ENCODE measurements at regions not wholly inside any gene's neighbourhood (a gene's known extent, or its start where the extent isn't known, plus 50 kb on each side); places are given as distances from the start of the nearest gene placed in this dataset.
A peak's percentile ranks its signal among the peaks of the same experiment; 100 is the strongest.
"Not testable (repeated sequence)": the region's sequence is repeated elsewhere in the genome, so short reads cannot be mapped to it uniquely, and the experiment has no call there.

GRCh38 chr9:87781331-87781730 is 55.4 kb downstream of the CTSL start:
- no peaks in the 10 kb centered on the region for H3K9me3 Mint-ChIP-seq
- H3K27ac Mint-ChIP-seq: no peak overlapping the region
- no peaks in the 10 kb centered on the region for H3K36me3 Mint-ChIP-seq (ENCODE audit: low read depth)
- H3K4me1 Mint-ChIP-seq (ENCODE audit: low read depth): no peaks in the 10 kb centered on the region
- H3K27me3 Mint-ChIP-seq: peaks cover 3% of the 10 kb centered on the region
- no peak overlapping the region for H3K4me3 Mint-ChIP-seq
- no peak for DNase-seq

DNA sequence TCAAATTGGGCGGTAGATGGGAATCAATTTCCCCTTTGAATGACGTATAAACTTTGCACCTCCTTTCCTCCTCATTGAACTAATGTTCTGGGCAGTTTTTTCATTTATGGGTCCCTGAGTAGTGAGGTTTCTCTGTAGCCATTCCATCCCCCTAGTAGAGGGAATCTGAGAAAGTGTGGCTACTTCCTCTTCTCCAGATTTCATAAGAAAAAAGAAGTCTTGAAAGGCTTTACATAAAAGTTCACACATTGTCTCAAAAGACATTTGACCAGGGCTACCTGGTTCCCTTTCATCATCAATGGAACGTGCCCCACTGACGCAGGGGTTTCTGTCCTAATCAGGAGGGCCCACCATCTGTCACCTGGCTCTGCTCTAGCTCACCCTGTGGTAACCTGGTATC is 57.3 kb downstream of the CTSL start:
- Mint-ChIP-seq H3K4me1 (ENCODE audit: low read depth) (peaks cover 7% of the 10 kb centered on the region), H3K27ac (no peak overlapping the region), H3K9me3 (no peaks in the 10 kb centered on the region), H3K36me3 (ENCODE audit: low read depth) (no peaks in the 10 kb centered on the region), H3K4me3 (no peak overlapping the region), H3K27me3 (peaks cover 3% of the 10 kb centered on the region)
- DNase-seq: no peak

DNA sequence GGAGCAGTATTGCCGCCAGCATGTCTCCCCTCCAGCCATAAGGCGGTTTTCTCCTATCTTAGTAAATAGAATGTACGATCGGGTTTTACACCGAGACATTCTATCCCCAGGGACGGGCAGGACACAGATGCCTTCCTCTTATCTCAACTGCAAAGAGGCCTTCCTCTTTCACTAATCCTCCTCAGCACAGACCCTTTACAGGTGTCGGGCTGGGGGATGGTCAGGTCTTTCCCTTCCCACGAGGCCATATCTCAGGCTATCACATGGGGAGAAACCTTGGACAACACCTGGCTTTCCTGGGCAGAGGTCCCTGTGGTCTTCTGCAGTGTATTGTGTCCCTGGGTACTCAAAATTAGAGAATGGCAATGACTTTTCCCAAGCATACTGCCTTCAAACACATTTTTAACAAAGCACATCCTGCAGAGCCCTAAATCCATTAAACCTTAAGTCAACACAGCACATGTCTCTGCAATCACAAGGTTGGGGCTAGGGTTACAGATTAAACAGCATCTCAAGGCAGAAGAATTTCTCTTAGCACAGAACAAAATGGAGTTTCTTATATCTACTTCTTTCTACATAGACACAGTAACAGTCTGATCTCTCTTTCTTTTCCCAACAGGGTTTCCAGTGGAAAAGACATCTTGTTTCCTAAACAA is 59.5 kb downstream of the CTSL start:
- not testable (repeated sequence) for H3K4me1 Mint-ChIP-seq (ENCODE audit: low read depth); H3K9me3 Mint-ChIP-seq; H3K36me3 Mint-ChIP-seq (ENCODE audit: low read depth); H3K27ac Mint-ChIP-seq; H3K4me3 Mint-ChIP-seq; DNase-seq; H3K27me3 Mint-ChIP-seq

GRCh38 chr9:87786423-87786822 is 60.5 kb downstream of the CTSL start:
- no peak for DNase-seq
- no peaks in the 10 kb centered on the region for H3K9me3 Mint-ChIP-seq

GRCh38 chr9:87786876-87787275 is 61.0 kb downstream of the CTSL start:
- DNase-seq: no peak
- Mint-ChIP-seq H3K36me3 (ENCODE audit: low read depth) (no peaks in the 10 kb centered on the region), H3K27me3 (peaks cover 3% of the 10 kb centered on the region), H3K4me1 (ENCODE audit: low read depth) (peaks cover 10% of the 10 kb centered on the region), H3K27ac (no peak overlapping the region), H3K9me3 (no peaks in the 10 kb centered on the region), H3K4me3 (no peak overlapping the region)

More at GRCh38 chr9:87786423-87786822, 60.5 kb downstream of the CTSL start:
- peaks cover 7% of the 10 kb centered on the region for H3K4me1 Mint-ChIP-seq (ENCODE audit: low read depth)
- no peak overlapping the region for H3K4me3 Mint-ChIP-seq
- no peak overlapping the region for H3K27ac Mint-ChIP-seq
- no peaks in the 10 kb centered on the region for H3K36me3 Mint-ChIP-seq (ENCODE audit: low read depth)
- peaks cover 3% of the 10 kb centered on the region for H3K27me3 Mint-ChIP-seq

- Mint-ChIP-seq H3K4me3 (no peak overlapping the region), H3K36me3 (ENCODE audit: low read depth) (no peaks in the 10 kb centered on the region), H3K27ac (no peak overlapping the region), H3K27me3 (peaks cover 3% of the 10 kb centered on the region), H3K4me1 (ENCODE audit: low read depth) (peaks cover 12% of the 10 kb centered on the region), H3K9me3 (no peaks in the 10 kb centered on the region)
- no peak for DNase-seq
Measured at GRCh38 chr9:87787735-87788134, 61.8 kb downstream of the CTSL start.

DNA sequence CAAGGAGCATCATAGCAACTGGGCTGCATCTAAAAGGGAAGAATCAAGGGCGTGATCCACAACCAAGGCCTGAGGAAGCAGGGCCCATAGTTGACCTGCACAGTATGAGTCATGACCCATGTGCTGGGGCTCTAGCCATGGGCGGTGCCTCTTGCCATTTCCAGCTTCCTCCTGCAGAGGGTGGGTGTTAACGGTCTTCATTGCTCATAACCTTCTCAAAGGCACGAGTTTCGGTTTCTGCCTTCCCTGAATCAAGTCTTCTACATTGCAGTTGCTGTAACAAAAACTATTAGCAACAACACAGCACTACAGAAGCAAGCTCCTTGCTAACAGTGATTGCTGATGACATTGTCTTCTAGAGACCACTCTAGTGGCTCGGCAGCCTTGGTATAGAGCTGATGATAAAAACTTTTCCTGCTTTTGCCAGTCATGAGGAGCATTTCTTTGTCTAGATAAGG is 66.9 kb downstream of the CTSL start:
- H3K27me3 Mint-ChIP-seq: peaks cover 2% of the 10 kb centered on the region
- H3K27ac Mint-ChIP-seq: peak overlapping the region; percentile 74
- no peak overlapping the region for H3K4me3 Mint-ChIP-seq
- no peaks in the 10 kb centered on the region for H3K36me3 Mint-ChIP-seq (ENCODE audit: low read depth)
- peak; percentile 55 for DNase-seq
- no peaks in the 10 kb centered on the region for H3K9me3 Mint-ChIP-seq
- peaks cover 28% of the 10 kb centered on the region for H3K4me1 Mint-ChIP-seq (ENCODE audit: low read depth)

- Mint-ChIP-seq H3K9me3 (no peaks in the 10 kb centered on the region), H3K4me1 (ENCODE audit: low read depth) (peaks cover 30% of the 10 kb centered on the region), H3K4me3 (no peak overlapping the region), H3K27ac (peak overlapping the region; percentile 74), H3K36me3 (ENCODE audit: low read depth) (no peaks in the 10 kb centered on the region), H3K27me3 (peaks cover 2% of the 10 kb centered on the region)
- no peak for DNase-seq
Measured at GRCh38 chr9:87793292-87793691, 67.4 kb downstream of the CTSL start.

DNA sequence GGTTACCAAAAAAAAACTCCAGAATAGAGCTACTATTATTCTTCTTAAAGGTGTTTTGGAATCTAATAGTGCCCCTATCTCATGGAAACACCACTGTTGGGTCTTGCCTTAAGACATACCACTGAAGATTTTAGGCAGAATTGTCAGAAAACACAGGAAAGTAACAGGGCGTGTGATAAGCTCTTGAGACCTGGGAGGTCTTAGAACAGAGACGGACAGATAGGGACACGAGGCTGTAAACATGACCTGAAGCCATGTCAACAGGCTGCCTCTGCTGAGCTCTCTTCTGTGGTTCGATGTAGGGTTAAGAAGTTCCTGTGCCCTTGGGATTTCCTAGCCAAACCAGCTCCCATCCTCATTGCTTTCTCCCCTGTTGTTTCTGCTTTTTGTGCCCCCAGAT is 69.3 kb downstream of the CTSL start:
- no peaks in the 10 kb centered on the region for H3K36me3 Mint-ChIP-seq (ENCODE audit: low read depth)
- peaks cover 2% of the 10 kb centered on the region for H3K27me3 Mint-ChIP-seq
- H3K9me3 Mint-ChIP-seq: no peaks in the 10 kb centered on the region
- H3K27ac Mint-ChIP-seq: no peak overlapping the region
- peaks cover 30% of the 10 kb centered on the region for H3K4me1 Mint-ChIP-seq (ENCODE audit: low read depth)
- no peak overlapping the region for H3K4me3 Mint-ChIP-seq
- no peak for DNase-seq

DNA sequence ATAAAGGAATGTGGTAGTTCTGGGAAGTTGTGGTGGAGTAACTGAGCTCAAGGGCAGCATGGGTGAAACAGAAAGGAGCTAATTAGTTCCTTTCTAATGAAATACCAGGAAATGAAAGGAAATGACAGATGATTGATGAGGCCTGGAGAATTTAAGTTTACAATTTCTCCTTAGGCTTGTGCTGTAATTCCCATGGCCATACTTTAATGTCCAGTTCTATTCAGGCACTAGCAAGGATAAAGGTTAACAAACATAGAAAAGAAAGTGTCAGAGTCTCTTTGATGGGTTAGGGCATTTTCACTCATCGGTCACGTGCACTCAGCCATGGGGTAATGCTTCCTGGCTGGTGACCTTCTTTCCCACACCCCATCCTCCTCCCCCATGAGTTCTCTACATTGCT is 70.3 kb downstream of the CTSL start:
- no peak overlapping the region for H3K27ac Mint-ChIP-seq
- H3K27me3 Mint-ChIP-seq: peaks cover 2% of the 10 kb centered on the region

DNA sequence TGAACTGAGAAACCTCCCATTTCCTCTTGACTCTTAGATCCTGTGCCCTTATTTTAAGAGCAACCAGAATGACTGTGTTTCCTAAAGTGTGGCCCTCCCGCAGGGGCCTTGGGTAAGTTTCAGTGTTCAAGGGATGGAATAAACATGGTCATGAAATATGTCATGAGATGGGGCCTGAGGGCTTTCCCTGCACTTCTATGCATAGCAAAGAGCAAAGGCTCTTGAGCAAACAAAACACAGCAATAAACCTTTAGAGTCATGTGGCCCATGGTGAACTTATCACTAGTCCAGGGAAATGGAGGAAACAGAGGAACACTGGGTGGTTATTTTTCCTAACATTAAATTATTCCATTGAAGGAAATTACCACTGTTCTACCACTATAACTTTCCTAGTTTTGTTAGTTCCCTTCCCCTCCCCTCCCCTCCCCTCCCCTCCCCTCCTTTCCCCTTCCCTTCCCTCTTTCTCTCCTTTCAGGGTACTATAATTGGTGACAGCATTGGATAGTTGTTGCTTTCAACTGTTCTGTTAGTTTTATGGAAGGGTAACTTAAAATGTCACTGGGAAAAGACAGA is 72.4 kb downstream of the CTSL start:
- Mint-ChIP-seq H3K36me3 (ENCODE audit: low read depth) (no peaks in the 10 kb centered on the region), H3K27ac (no peak overlapping the region), H3K27me3 (peaks cover 6% of the 10 kb centered on the region), H3K4me3 (no peak overlapping the region), H3K9me3 (no peaks in the 10 kb centered on the region), H3K4me1 (ENCODE audit: low read depth) (peaks cover 19% of the 10 kb centered on the region)
- no peak for DNase-seq

More for the DNA sequence above, 70.3 kb downstream of the CTSL start:
- peaks cover 30% of the 10 kb centered on the region for H3K4me1 Mint-ChIP-seq (ENCODE audit: low read depth)
- no peak overlapping the region for H3K4me3 Mint-ChIP-seq
- no peaks in the 10 kb centered on the region for H3K36me3 Mint-ChIP-seq (ENCODE audit: low read depth)
- DNase-seq: no peak
- no peaks in the 10 kb centered on the region for H3K9me3 Mint-ChIP-seq

DNA sequence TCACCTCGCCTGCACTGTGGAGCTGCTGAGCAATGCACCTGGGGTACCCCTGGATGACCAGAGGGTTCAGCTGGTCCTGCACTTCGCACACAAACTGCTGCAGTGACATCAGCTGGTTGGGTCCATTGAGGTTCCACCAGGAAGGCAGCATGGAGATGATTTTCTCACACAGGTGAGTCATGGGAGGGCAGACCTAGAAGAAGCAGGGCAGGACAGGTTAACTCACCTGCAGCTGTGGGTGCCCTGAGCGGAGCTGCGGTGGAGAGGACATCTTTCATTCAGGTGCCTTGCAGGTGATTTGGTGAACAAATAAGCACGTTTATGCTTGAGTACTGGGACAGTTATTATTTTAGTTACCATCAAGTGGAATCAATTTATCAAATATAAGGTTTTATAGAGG is 73.6 kb downstream of the CTSL start:
- Mint-ChIP-seq H3K27ac (no peak overlapping the region), H3K4me1 (ENCODE audit: low read depth) (peaks cover 12% of the 10 kb centered on the region), H3K9me3 (no peaks in the 10 kb centered on the region), H3K36me3 (ENCODE audit: low read depth) (no peaks in the 10 kb centered on the region), H3K4me3 (no peak overlapping the region), H3K27me3 (peaks cover 10% of the 10 kb centered on the region)
- no peak for DNase-seq

DNA sequence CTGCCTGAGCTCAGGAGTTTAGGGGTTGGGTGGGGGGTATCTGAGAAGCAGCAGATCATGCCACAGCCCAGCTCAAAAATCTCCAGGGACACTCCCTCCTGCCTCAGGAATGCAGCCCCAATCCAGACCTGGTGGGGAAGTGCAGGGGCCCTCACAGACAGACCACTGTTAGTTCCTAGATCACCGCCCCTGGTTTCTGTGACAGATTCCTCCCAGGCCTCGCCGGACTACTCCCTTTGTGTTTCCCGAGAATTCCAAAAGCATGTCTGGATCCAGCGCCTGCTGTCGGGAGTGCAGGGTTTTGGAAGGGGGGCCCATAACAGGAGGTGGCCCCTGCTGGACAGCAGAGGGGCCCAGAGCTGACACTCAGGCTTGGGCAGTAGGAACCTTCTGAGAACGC is 74.5 kb downstream of the CTSL start:
- H3K4me3 Mint-ChIP-seq: no peak overlapping the region
- peaks cover 4% of the 10 kb centered on the region for H3K4me1 Mint-ChIP-seq (ENCODE audit: low read depth)
- no peaks in the 10 kb centered on the region for H3K36me3 Mint-ChIP-seq (ENCODE audit: low read depth)
- peaks cover 14% of the 10 kb centered on the region for H3K27me3 Mint-ChIP-seq
- H3K9me3 Mint-ChIP-seq: no peaks in the 10 kb centered on the region
- no peak for DNase-seq
- no peak overlapping the region for H3K27ac Mint-ChIP-seq

DNA sequence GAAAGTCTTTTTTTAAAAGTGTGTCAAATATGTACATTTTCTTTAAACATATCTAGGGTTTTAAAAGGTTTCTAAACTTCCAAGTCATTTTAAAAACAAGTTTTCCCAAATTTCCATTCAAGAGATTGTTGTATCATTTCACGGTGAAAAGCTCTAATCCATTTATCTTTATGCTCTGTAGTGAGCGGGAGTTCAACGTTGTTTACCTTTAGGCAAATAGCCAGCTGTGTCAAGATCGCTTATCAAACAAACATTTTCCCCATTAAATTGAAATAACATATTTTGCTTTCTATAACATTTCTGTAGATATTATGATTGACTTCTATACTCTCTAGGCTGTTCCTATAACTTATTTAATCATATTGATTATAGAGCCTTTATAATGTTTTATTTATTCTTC is 75.1 kb downstream of the CTSL start:
- no peak overlapping the region for H3K27ac Mint-ChIP-seq
- no peaks in the 10 kb centered on the region for H3K9me3 Mint-ChIP-seq
- H3K27me3 Mint-ChIP-seq: peaks cover 19% of the 10 kb centered on the region
- no peak overlapping the region for H3K4me3 Mint-ChIP-seq
- H3K36me3 Mint-ChIP-seq (ENCODE audit: low read depth): no peaks in the 10 kb centered on the region
- H3K4me1 Mint-ChIP-seq (ENCODE audit: low read depth): peaks cover 3% of the 10 kb centered on the region
- DNase-seq: no peak

DNA sequence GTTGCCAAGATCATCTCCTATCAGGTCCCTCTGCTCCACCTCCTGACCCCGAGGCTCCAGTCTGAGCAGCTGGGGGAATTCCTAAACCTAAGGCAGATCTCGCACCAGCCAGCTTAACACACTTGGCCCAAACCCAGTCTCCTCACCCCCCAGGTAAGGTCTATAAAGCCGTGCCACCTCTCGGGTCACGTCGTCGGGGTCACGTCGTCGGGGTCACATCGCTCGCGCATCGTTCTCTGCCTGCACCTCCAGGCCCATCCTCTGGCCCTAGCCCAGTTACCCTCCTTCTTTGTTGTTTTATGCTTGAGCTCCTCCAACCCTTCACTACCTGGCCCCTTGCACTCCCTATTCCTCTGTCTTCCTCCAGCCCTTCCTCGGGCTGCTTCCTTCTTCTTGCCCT is 77.2 kb downstream of the CTSL start:
- peaks cover 2% of the 10 kb centered on the region for H3K4me1 Mint-ChIP-seq (ENCODE audit: low read depth)
- H3K27ac Mint-ChIP-seq: no peak overlapping the region
- no peaks in the 10 kb centered on the region for H3K36me3 Mint-ChIP-seq (ENCODE audit: low read depth)
- H3K4me3 Mint-ChIP-seq: no peak overlapping the region
- H3K27me3 Mint-ChIP-seq: peaks cover 25% of the 10 kb centered on the region
- no peak for DNase-seq
- no peaks in the 10 kb centered on the region for H3K9me3 Mint-ChIP-seq

Data from activated T-cell treated with anti-CD3 and anti-CD28 coated beads, Interleukin-2, amount 50 U/mL, for 24 hours (primary cell).